MG63 (cell line): ENCODE measurements at regions not wholly inside any gene's neighbourhood (a gene's known extent, or its start where the extent isn't known, plus 50 kb on each side); places are given as distances from the start of the nearest gene placed in this dataset.
"Not testable (repeated sequence)": the region's sequence is repeated elsewhere in the genome, so short reads cannot be mapped to it uniquely, and the experiment has no call there.

Experiments used
- DNase-seq: peaks from one replicate; pipeline ENCODE4 v3.0.0-alpha.2; 2020
- H3K27me3 ChIP-seq: fragments of 250-450 bp; sonication (Bioruptor Pico); 2 replicates; pipeline ENCODE4 v1.5.1; 2020; ENCODE audit warnings: mild to moderate bottlenecking, moderate library complexity
- H3K36me3 ChIP-seq: fragments of 250-450 bp; sonication (Bioruptor Pico); 2 replicates; pipeline ENCODE4 v1.5.1; 2020; ENCODE audit warnings: mild to moderate bottlenecking, moderate library complexity
- H3K4me3 ChIP-seq: fragments of 250-450 bp; sonication (Bioruptor Pico); 2 replicates; pipeline ENCODE4 v1.5.1; 2020; ENCODE audit warnings: mild to moderate bottlenecking, moderate library complexity
- H3K9me3 ChIP-seq: fragments of 250-450 bp; sonication (Bioruptor Pico); 2 replicates; pipeline ENCODE4 v1.5.1; 2020; ENCODE audit warnings: mild to moderate bottlenecking, moderate library complexity

- Histone ChIP-seq H3K36me3 (no peaks in the 10 kb centered on the region), H3K27me3 (no peaks in the 10 kb centered on the region), H3K4me3 (no peak overlapping the region), H3K9me3 (no peaks in the 10 kb centered on the region)
- no peak for DNase-seq
These were observed 85.7 kb downstream of the SUCLG1 start for GRCh38 chr2:84373391-84373790.

- no peak for DNase-seq
- Histone ChIP-seq H3K4me3 (no peak overlapping the region), H3K27me3 (no peaks in the 10 kb centered on the region), H3K36me3 (no peaks in the 10 kb centered on the region), H3K9me3 (no peaks in the 10 kb centered on the region)
These were observed 96.5 kb downstream of the SUCLG1 start for GRCh38 chr2:84362541-84362940.

DNA sequence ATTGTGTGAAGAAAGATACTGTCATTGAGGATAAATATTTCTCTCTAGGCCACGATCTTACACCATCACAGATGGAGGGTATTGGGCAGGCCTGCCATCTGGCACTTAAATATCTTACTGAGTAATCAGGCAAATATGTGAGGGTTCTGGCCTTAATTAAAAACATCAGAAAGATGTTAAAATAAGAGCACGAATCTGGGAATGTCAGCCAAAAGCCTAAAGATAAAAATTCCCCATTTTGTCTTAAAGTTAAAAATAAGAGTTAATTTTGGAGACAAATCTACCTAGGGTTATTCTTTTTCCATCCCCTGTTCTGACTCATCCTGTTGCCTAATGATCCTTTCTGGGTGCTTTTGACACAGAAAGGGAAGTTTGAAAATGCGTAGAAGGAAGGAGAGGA lies 121.0 kb downstream of the SUCLG1 start:
- no peaks in the 10 kb centered on the region for H3K9me3 ChIP-seq
- DNase-seq: no peak
- H3K27me3 ChIP-seq: no peaks in the 10 kb centered on the region
- no peak overlapping the region for H3K4me3 ChIP-seq
- H3K36me3 ChIP-seq: no peaks in the 10 kb centered on the region

GRCh38 chr2:84327645-84328249 lies 131.3 kb downstream of the SUCLG1 start:
- H3K9me3 ChIP-seq: no peaks in the 10 kb centered on the region
- no peak for DNase-seq
- H3K27me3 ChIP-seq: 0 out of 2 replicates have a peak, but pooled peaks cover 2% of the 10 kb centered on the region
- H3K4me3 ChIP-seq: no peak overlapping the region
- no peaks in the 10 kb centered on the region for H3K36me3 ChIP-seq

DNA sequence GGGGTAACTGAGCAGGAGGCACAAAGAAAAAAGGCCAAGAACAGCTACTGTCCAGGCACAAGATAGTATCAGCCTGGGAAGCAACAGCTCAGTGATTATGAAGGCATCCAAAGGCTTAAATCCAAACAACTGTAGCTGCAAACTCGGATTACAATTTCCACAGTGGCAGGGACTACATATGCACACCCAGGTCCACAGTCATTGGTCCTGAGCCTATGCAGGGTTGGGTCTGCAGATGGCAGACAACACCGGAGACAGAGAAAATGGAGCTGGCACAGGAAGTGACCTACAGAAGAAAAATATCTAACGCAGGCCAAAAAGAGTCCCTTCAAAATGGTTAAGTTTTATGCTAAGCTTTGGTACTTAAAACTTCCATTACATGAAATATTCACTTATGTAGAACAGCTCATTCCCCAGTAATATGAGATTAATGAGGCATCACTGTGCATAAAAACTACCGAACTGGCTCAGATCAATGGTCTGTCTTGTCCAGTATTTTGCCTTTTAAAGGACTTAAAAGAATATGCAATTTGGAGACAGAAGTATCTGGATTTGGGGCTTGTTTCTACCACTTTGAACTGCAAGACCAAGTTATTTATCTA lies 132.1 kb downstream of the SUCLG1 start:
- H3K36me3 ChIP-seq: no peaks in the 10 kb centered on the region
- H3K4me3 ChIP-seq: no peak overlapping the region
- H3K9me3 ChIP-seq: no peaks in the 10 kb centered on the region
- no peak for DNase-seq
- 0 out of 2 replicates have a peak, but pooled peaks cover 2% of the 10 kb centered on the region for H3K27me3 ChIP-seq

DNA sequence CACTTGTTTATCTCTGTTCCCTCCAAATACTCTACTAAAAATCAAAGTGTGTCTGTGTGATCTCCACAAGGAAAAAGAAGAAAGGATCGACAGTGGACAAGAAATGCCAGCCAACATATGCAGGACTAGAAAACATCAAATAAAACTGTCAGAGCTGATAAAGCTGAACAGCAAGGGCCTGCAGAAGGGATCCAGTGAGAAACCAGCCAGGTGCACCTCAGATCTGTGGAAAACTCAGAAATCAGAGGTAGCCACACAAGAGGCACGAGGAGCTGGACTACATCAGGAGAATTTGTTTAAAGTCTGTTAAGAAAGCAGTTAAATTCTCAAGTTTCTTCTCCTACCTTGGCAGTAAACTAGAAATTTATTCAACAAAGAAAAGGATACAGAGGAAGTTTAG lies 135.2 kb downstream of the SUCLG1 start:
- H3K9me3 ChIP-seq: no peaks in the 10 kb centered on the region
- H3K4me3 ChIP-seq: no peak overlapping the region
- no peak for DNase-seq
- H3K27me3 ChIP-seq: peaks cover 4% of the 10 kb centered on the region; the same call in 1 of the 2 replicates
- H3K36me3 ChIP-seq: no peaks in the 10 kb centered on the region

GRCh38 chr2:84320940-84321339 lies 138.1 kb downstream of the SUCLG1 start:
- H3K9me3 ChIP-seq: no peaks in the 10 kb centered on the region
- H3K4me3 ChIP-seq: no peak overlapping the region
- peaks cover 4% of the 10 kb centered on the region; the same call in 1 of the 2 replicates for H3K27me3 ChIP-seq
- no peaks in the 10 kb centered on the region for H3K36me3 ChIP-seq
- no peak for DNase-seq

GRCh38 chr2:84319581-84319980 lies 139.5 kb downstream of the SUCLG1 start:
- H3K9me3 ChIP-seq: no peaks in the 10 kb centered on the region
- H3K36me3 ChIP-seq: no peaks in the 10 kb centered on the region
- no peak for DNase-seq
- peaks cover 4% of the 10 kb centered on the region; the same call in 1 of the 2 replicates for H3K27me3 ChIP-seq
- no peak overlapping the region for H3K4me3 ChIP-seq

DNA sequence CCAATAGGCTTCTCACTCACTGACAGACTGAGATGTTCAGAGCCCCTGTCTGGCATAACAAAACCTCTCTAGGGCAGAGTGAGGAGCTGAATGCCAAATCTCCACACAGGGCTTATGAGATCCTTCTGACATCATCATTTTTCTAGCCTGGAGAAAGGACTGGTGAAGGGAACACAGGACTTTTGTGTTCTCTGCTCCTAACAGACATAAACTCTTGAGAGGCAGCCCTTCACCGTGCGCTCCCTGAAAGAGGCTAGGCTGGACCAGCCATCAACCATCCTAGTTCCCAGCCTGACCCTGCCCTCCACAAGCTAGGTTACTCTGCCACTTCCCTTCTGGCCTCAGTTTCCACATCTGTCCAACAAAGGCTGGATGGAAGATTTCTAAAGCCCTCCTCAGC lies 141.9 kb downstream of the SUCLG1 start:
- no peak for DNase-seq
- H3K4me3 ChIP-seq: no peak overlapping the region
- H3K9me3 ChIP-seq: no peaks in the 10 kb centered on the region
- H3K36me3 ChIP-seq: no peaks in the 10 kb centered on the region
- H3K27me3 ChIP-seq: peaks cover 2% of the 10 kb centered on the region; the same call in 1 of the 2 replicates

GRCh38 chr2:84314901-84315330 lies 144.2 kb downstream of the SUCLG1 start:
- Histone ChIP-seq H3K36me3 (no peaks in the 10 kb centered on the region), H3K9me3 (no peaks in the 10 kb centered on the region), H3K4me3 (no peak overlapping the region), H3K27me3 (no peaks in the 10 kb centered on the region)
- peak; percentile 66 for DNase-seq

DNA sequence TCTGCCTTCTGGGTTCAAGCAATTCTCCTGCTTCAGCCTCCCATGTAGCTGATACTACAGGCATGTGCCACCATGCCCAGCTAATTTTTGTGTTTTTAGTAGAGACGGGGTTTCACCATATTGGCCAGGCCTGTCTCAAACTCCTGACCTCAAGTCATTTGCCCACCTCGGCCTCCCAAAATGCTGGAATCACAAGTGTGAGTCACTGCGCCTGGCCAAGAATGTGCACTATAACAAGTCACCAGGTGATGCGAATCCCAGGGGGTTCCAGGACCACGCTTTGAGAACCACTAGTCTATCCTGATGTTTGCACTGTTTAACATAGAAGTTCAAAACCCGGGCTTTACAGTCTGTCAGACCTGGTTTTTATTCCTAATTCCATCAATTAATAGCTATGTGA lies 144.8 kb downstream of the SUCLG1 start:
- no peak overlapping the region for H3K4me3 ChIP-seq
- H3K9me3 ChIP-seq: no peaks in the 10 kb centered on the region
- no peak for DNase-seq
- H3K36me3 ChIP-seq: no peaks in the 10 kb centered on the region
- H3K27me3 ChIP-seq: no peaks in the 10 kb centered on the region

DNA sequence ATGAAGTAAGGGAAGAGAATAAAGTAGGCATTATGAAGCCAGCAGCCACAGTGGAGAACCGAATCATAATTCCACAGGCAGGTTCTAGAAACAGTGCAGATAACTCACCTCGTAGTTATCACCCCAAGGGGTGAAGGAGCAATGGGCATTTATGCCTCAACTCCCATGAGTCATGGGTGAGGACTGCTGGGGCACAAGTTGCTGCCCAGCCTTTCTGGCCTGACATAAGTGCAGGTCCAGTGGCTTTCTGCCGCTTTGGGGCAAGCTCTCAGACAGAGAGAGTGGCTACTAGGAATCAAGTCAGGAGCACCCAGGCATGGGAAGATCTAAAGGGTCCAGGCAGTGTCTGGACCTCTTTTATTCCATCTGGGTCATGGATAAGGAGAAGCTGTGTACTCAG lies 149.8 kb downstream of the SUCLG1 start:
- Histone ChIP-seq H3K9me3 (no peaks in the 10 kb centered on the region), H3K4me3 (no peak overlapping the region), H3K36me3 (no peaks in the 10 kb centered on the region), H3K27me3 (no peaks in the 10 kb centered on the region)
- DNase-seq: no peak

- Histone ChIP-seq H3K4me3 (no peak overlapping the region), H3K36me3 (no peaks in the 10 kb centered on the region)
These were observed 152.7 kb downstream of the SUCLG1 start for GRCh38 chr2:84306361-84306760.

DNA sequence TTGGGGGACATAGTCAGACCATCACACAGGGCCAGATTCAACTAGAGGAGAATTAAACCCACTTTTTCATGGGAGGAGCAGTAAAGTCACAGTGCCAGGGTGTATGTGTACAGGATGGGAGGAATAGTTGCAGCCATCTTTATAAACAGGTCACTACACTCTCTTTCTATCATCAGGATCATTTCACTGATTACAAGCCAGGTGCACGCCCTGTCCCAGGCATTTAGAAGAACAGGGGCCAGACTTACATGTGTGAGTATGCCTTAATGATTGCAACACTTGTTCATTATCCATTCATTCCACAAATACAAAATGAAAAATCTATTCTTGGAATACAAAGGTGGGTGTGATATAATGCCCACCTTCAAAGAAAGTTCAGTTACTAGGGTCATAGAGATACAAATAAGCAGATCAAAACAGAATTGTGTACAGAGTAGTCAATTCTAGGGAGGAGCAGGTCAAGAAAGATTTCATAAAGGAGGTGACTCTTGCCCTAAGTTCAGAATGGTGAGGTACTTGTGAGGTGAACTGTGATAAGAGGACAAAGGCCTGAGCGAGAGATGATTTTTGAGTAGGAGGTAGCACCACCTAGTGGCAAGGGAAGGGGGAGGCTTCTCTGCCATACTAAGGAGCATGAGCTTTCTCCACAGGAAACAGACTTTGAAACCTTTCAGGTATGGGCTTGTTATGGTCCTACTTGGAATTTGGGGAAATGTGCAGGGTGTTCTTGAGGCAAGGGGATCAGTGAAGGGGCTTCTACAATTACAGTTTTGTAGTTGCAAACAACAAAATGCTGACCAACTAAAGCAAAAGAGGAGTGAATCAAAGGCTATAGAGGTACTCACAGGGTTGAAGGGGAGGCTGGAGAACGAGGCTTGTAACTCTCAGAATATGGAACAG lies 156.3 kb downstream of the SUCLG1 start:
- no peak overlapping the region for H3K4me3 ChIP-seq
- no peaks in the 10 kb centered on the region for H3K9me3 ChIP-seq
- no peak for DNase-seq
- no peaks in the 10 kb centered on the region for H3K36me3 ChIP-seq
- no peaks in the 10 kb centered on the region for H3K27me3 ChIP-seq

More at GRCh38 chr2:84306361-84306760, 152.7 kb downstream of the SUCLG1 start:
- DNase-seq: no peak
- Histone ChIP-seq H3K9me3 (no peaks in the 10 kb centered on the region), H3K27me3 (no peaks in the 10 kb centered on the region)

DNA sequence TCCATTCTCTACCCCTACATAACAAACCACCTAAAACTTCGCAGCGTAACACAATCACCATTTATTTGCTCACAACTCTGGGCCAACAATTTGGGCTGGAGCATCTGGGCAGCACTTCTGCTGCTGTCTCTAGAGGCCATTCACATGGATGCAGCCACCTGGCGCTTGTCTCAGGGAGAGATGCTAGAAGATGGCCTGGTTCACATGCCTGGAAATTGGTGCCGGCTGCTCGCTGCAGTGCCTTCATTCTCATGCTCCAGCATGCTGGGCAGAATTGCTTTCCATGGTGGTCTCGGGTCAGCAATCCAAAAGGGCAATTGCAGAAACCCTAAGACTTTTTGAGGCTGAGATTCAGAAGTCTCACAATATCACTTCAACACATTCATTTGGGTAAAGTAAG lies 157.4 kb downstream of the SUCLG1 start:
- Histone ChIP-seq H3K9me3 (no peaks in the 10 kb centered on the region), H3K27me3 (no peaks in the 10 kb centered on the region), H3K36me3 (no peaks in the 10 kb centered on the region), H3K4me3 (no peak overlapping the region)
- DNase-seq: no peak

DNA sequence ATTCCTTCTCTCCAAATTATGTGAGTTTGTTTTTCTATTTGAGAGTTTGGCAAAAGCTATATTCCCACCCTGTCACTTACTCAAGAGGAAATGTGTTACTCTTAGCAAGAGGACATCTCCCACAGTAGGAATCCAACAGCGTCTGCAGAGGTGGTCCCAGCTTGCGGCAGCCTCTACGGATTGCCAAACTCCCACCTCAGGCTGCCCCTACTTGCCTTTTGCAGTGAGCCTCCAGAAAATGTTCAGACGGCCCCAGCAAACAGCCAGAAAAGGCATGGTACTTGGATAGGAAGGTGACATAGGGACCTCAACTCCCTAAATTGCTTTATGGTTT lies 158.4 kb downstream of the SUCLG1 start:
- DNase-seq: no peak
- Histone ChIP-seq H3K27me3 (no peaks in the 10 kb centered on the region), H3K9me3 (no peaks in the 10 kb centered on the region)

DNA sequence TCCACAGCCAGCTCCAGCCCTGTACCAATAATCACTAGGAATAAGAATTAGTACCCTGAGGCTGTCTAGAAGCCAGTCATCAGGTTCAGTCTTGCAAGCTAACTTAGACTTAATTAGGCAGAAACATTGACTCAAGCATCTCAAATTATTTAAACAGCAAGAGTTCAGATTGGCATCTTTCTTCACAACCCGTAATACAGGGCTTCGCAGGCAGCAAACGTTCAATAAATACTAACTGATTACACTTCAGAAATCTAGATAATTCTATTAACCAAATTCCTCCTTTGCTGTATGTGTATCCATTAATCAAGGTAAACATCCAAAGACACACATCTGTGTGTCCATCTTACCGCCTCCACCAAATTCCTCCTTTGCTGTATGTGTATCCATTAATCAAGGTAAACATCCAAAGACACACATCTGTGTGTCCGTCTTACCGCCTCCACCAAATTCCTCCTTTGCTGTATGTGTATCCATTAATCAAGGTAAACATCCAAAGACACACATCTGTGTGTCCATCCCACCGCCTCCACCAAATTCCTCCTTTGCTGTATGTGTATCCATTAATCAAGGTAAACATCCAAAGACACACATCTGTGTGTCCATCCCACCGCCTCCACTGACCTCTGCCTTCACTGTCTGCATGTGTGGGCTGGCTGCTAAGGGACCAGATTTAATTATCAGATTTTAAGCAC lies 158.9 kb downstream of the SUCLG1 start:
- DNase-seq, H3K9me3 ChIP-seq, H3K27me3 ChIP-seq, H3K4me3 ChIP-seq, H3K36me3 ChIP-seq: not testable (repeated sequence)

More for the DNA sequence above, 158.4 kb downstream of the SUCLG1 start:
- Histone ChIP-seq H3K4me3 (no peak overlapping the region), H3K36me3 (no peaks in the 10 kb centered on the region)
